GM12878 (cell line): ENCODE measurements at regions not wholly inside any gene's neighbourhood (a gene's known extent, or its start where the extent isn't known, plus 50 kb on each side); places are given as distances from the start of the nearest gene placed in this dataset.

Experiments
- ATAC-seq: fragments of 200-7000 bp; cut with Tn5 transposase; 3 replicates; pipeline ENCODE4 v1.9.1; 2020; ENCODE audit warnings: mild to moderate bottlenecking, moderate library complexity
- BruUV-seq: library from RNA; stranded (reverse); fragments of 400-500 nt; replicated peaks from 2 replicates; lab custom pipeline; 2021; lab: Mats Ljungman, UMichigan
- CTCF ChIA-PET: fragments of 300-600 bp; sonication (Branson Sonifier 250); formaldehyde crosslinking; extraction: SDS; loops from one replicate; lab custom pipeline; 2021; ENCODE audit warnings: inconsistent platforms; lab: Yijun Ruan, JAX
- POLR2A ChIA-PET: fragments of 350-600 bp; formaldehyde crosslinking; extraction: SDS; loops from one replicate; lab custom pipeline; 2021; ENCODE audit warnings: inconsistent platforms; lab: Charles Lee
- RAD21 ChIA-PET: fragments of 300-600 bp; sonication (Branson Sonifier 250); formaldehyde crosslinking; loops from one replicate; lab custom pipeline; 2023; ENCODE audit warnings: antibody characterized with exemption; ENCODE audit not compliant: unreplicated experiment; lab: Charles Lee
- SMC1A ChIA-PET: fragments of 300-600 bp; sonication (Branson Sonifier 250); formaldehyde crosslinking; loops from one replicate; lab custom pipeline; 2023; ENCODE audit not compliant: unreplicated experiment, uncharacterized antibody; lab: Charles Lee
- DNase-seq: peaks from one replicate; pipeline ENCODE4 v3.0.0-alpha.2; 2011; ENCODE audit warnings: low read depth, low spot score
- FAIRE-seq: peaks from 3 replicates; lab custom pipeline; 2011; peaks lifted over from hg19 to GRCh38; lab: Jason Lieb, UNC
- H2AFZ ChIP-seq: 2 replicates; pipeline ENCODE4 v1.6.0; 2011; ENCODE audit warnings: low read depth, low read length, control low read depth; ENCODE audit not compliant: control insufficient read depth
- H3K27ac ChIP-seq: 2 replicates; pipeline ENCODE4 v1.5.1; 2011; ENCODE audit warnings: control low read depth; ENCODE audit not compliant: control insufficient read depth, insufficient read depth
- H3K27me3 ChIP-seq, 2 experiments: replicated peaks in 1 of 2; 2 replicates each; pipeline versions ENCODE4 v1.6.0 to v1.6.1; 2011; ENCODE audit warnings: low read length in 1 of 2; ENCODE audit not compliant: control insufficient read depth in 2 of 2, insufficient read depth in 2 of 2
- H3K36me3 ChIP-seq, 2 experiments: 2 replicates each; pipeline ENCODE4 v1.5.1; 2011; ENCODE audit warnings: low read length in 1 of 2; ENCODE audit not compliant: control insufficient read depth in 2 of 2, insufficient read depth in 2 of 2
- H3K4me1 ChIP-seq: 2 replicates; pipeline ENCODE4 v1.6.1; 2011; ENCODE audit warnings: mild to moderate bottlenecking, low read length, moderate library complexity, mixed read lengths; ENCODE audit not compliant: control insufficient read depth, insufficient read depth
- H3K4me2 ChIP-seq: 2 replicates; pipeline ENCODE4 v1.6.0; 2011; ENCODE audit warnings: control low read depth; ENCODE audit not compliant: control insufficient read depth, insufficient read depth
- H3K4me3 ChIP-seq: fragments of 200-600 bp; sonication (generic); 2 replicates; pipeline ENCODE4 v1.5.1; 2016
- H3K79me2 ChIP-seq: 2 replicates; pipeline ENCODE4 v1.6.0; 2011; ENCODE audit warnings: low read length; ENCODE audit not compliant: control insufficient read depth, insufficient read depth
- H3K9ac ChIP-seq: 2 replicates; pipeline ENCODE4 v1.8.0; 2011; ENCODE audit warnings: low read length, control low read depth, mixed read lengths; ENCODE audit not compliant: control insufficient read depth, insufficient read depth
- H3K9me3 ChIP-seq: replicated peaks from 3 replicates; pipeline ENCODE4 v1.5.1; 2011; ENCODE audit warnings: mild to moderate bottlenecking, low read length; ENCODE audit not compliant: control insufficient read depth, insufficient read depth
- H4K20me1 ChIP-seq: 2 replicates; pipeline ENCODE4 v1.6.0; 2011; ENCODE audit not compliant: control insufficient read depth, insufficient read depth
- BRCA1 ChIP-seq: IDR thresholded peaks from 2 replicates; pipeline ENCODE4 v1.6.1; 2011; ENCODE audit warnings: low read depth, low read length, improper control_type of control experiment
- EP300 ChIP-seq, 2 experiments: fragments of 150-350 bp in 1 of 2; IDR thresholded peaks; 2 replicates each; pipeline ENCODE4 v1.6.1; 2011 to 2012; ENCODE audit warnings: low read depth in 2 of 2, low read length in 2 of 2, borderline replicate concordance in 1 of 2, improper control_type of control experiment in 1 of 2, inconsistent platforms in 1 of 2; ENCODE audit not compliant: control insufficient read depth in 1 of 2
- FOS ChIP-seq: IDR thresholded peaks from 3 replicates; pipeline ENCODE4 v1.6.1; 2011; ENCODE audit warnings: borderline replicate concordance; ENCODE audit not compliant: insufficient read length; ENCODE audit errors: extremely low read depth
- HDAC2 ChIP-seq: fragments of 200-600 bp; sonication (generic); IDR thresholded peaks from 2 replicates; pipeline ENCODE4 v1.6.1; 2017
- POU2F2 ChIP-seq: IDR thresholded peaks from 3 replicates; pipeline ENCODE4 v1.6.1; 2011; ENCODE audit warnings: low read depth, mild to moderate bottlenecking, low read length, borderline replicate concordance
- TBL1XR1 ChIP-seq: IDR thresholded peaks from 2 replicates; pipeline ENCODE4 v1.6.1; 2012; ENCODE audit warnings: low read depth, low read length, improper control_type of control experiment
- WGBS: methylation state at CpG from one replicate; pipeline ENCODE4 v1.1.6; 2016; ENCODE audit warnings: low lambda C conversion rate; ENCODE audit not compliant: insufficient replicate concordance, insufficient coverage; ENCODE audit errors: missing lambda C conversion rate; 5-methylcytosine and 5-hydroxymethylcytosine counted together
- in situ Hi-C: fragments of 300-500 bp; cut with MboI; formaldehyde crosslinking; loops from 9 replicates; pipeline ENCODE4 v1.14.3; 2018; ENCODE audit warnings: mixed read lengths
- intact Hi-C: fragments of 100-400 bp; cut with micrococcal nuclease; formaldehyde crosslinking; loops from one replicate; pipeline ENCODE4 v1.14.2; 2022; ENCODE audit not compliant: unreplicated experiment
- TF ChIP-seq, protein P1 (sequence below), 3 experiments: IDR thresholded peaks in 2 of 3; conservative IDR thresholded peaks in 1 of 3; 2 replicates each; pipeline ENCODE4 v1.5.1; 2011; ENCODE audit warnings: low read depth in 3 of 3, low read length in 3 of 3, mild to moderate bottlenecking in 3 of 3, control low read depth in 2 of 3, moderate library complexity in 2 of 3, inconsistent platforms in 1 of 3, mixed read lengths in 1 of 3; ENCODE audit not compliant: control insufficient read depth in 2 of 3, insufficient read depth in 1 of 3; ENCODE audit errors: extremely low read depth in 1 of 3
- TF ChIP-seq, protein P2 (sequence below): fragments of 450-650 bp; IDR thresholded peaks from 2 replicates; pipeline ENCODE4 v1.6.1; 2018; ENCODE audit warnings: borderline replicate concordance, mild to moderate bottlenecking; ENCODE audit not compliant: partially characterized antibody

DNA sequence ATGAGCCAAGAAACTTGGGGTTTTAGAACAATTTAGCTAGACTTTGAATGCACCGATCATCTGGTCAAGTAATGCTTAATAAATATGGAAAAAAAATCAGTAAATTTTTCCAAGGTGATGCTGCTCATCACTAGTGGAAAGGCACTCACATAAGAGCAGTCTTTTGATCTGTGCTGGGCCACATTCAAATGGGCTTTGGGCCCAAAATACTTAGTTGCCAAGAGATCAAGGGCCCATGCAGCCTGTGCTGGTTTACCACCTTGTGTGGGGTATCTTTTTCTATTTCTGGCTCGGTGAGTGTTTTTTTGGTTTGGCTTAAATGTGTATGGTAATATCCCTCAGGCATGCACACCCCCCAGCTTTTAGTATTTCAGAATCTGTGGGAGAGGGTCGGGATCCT, 943.2 kb downstream of the TMTC2 start:
- no peak overlapping the region for H2AFZ ChIP-seq
- no peaks in the 10 kb centered on the region for H3K36me3 ChIP-seq
- no peaks in the 10 kb centered on the region for H4K20me1 ChIP-seq
- 15% methylated on average over 3 of the region's 3 CpGs for WGBS
- no peak for FAIRE-seq
- H3K27ac ChIP-seq = no peak overlapping the region
- ATAC-seq = no peak
- no peak for TF ChIP-seq HDAC2
- TF ChIP-seq, all 136 proteins: peak for 0
- CTCF ChIA-PET = no interaction called here
- RAD21 ChIA-PET = no interaction called here
- no peak for DNase-seq
- intact Hi-C loops (no loop called here), in situ Hi-C loops (no loop called here)
- H3K4me1 ChIP-seq = no peaks in the 10 kb centered on the region
- BruUV-seq = no TSS peak
- H3K9me3 ChIP-seq = no peaks in the 10 kb centered on the region
- no peaks in the 10 kb centered on the region for H3K27me3 ChIP-seq
- H3K4me3 ChIP-seq = no peak overlapping the region
- H3K9ac ChIP-seq = no peak overlapping the region
- no peaks in the 10 kb centered on the region for H3K79me2 ChIP-seq
- SMC1A ChIA-PET = no interaction called here
- POLR2A ChIA-PET = no interaction called here
- no peak overlapping the region for H3K4me2 ChIP-seq

DNA sequence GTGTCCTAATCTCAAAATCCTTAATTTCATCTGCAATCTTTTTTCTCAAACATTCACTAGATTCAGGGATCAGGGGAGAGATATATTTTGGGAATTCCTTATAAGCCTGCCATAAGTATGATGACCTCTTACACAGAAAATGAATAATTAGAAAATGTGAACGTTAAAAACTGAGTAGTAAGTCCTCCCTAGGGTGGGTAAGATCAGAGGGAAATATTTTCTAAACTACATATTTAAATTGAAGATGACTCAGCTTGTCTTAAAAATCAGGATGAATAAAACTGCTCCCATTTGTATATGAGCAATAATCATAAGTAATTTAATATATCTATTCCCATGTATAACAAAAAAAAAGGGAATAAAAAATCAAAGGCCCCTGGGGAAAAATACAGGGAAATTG, 935.5 kb downstream of the TMTC2 start:
- Histone ChIP-seq H3K4me3 (no peak overlapping the region), H3K9ac (no peak overlapping the region), H4K20me1 (no peaks in the 10 kb centered on the region), H3K4me2 (no peak overlapping the region), H2AFZ (no peak overlapping the region), H3K36me3 (no peaks in the 10 kb centered on the region), H3K27me3 (no peaks in the 10 kb centered on the region), H3K9me3 (no peaks in the 10 kb centered on the region), H3K4me1 (no peaks in the 10 kb centered on the region), H3K27ac (no peak overlapping the region), H3K79me2 (no peaks in the 10 kb centered on the region)
- in situ Hi-C loops = no loop called here
- BruUV-seq = no TSS peak
- DNase-seq (no peak), ATAC-seq (no peak), FAIRE-seq (no peak)
- ChIA-PET RAD21 (no interaction called here), CTCF (interaction anchor here (0.9 kb wide), 1 partner anchor 12 kb away, joined by 3 read pairs; no protein-coding TSS in a partner anchor), SMC1A (interaction anchor here (0.8 to 1.5 kb wide), 2 partner anchors 10 to 251 kb away, joined by 3 read pairs; no protein-coding TSS in a partner anchor), POLR2A (no interaction called here)
- WGBS = 0% methylated on average over 1 of the region's 1 CpG
- intact Hi-C loops = no loop called here
- TF ChIP-seq, protein P1, sequence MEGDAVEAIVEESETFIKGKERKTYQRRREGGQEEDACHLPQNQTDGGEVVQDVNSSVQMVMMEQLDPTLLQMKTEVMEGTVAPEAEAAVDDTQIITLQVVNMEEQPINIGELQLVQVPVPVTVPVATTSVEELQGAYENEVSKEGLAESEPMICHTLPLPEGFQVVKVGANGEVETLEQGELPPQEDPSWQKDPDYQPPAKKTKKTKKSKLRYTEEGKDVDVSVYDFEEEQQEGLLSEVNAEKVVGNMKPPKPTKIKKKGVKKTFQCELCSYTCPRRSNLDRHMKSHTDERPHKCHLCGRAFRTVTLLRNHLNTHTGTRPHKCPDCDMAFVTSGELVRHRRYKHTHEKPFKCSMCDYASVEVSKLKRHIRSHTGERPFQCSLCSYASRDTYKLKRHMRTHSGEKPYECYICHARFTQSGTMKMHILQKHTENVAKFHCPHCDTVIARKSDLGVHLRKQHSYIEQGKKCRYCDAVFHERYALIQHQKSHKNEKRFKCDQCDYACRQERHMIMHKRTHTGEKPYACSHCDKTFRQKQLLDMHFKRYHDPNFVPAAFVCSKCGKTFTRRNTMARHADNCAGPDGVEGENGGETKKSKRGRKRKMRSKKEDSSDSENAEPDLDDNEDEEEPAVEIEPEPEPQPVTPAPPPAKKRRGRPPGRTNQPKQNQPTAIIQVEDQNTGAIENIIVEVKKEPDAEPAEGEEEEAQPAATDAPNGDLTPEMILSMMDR (IDR thresholded peaks at IDR 0.05 in 2 of 3, conservative IDR thresholded peaks at IDR 0.05 in 1 of 3; ENCODE audit: control insufficient read depth in 2 of 3, extremely low read depth in 1 of 3, insufficient read depth in 1 of 3, low read depth in 3 of 3, low read length in 3 of 3) = no peak
- no peak for TF ChIP-seq FOS
- TF ChIP-seq, protein P2, sequence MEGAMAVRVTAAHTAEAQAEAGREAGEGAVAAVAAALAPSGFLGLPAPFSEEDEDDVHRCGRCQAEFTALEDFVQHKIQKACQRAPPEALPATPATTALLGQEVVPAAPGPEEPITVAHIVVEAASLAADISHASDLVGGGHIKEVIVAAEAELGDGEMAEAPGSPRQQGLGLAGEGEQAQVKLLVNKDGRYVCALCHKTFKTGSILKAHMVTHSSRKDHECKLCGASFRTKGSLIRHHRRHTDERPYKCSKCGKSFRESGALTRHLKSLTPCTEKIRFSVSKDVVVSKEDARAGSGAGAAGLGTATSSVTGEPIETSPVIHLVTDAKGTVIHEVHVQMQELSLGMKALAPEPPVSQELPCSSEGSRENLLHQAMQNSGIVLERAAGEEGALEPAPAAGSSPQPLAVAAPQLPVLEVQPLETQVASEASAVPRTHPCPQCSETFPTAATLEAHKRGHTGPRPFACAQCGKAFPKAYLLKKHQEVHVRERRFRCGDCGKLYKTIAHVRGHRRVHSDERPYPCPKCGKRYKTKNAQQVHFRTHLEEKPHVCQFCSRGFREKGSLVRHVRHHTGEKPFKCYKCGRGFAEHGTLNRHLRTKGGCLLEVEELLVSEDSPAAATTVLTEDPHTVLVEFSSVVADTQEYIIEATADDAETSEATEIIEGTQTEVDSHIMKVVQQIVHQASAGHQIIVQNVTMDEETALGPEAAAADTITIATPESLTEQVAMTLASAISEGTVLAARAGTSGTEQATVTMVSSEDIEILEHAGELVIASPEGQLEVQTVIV = no peak
- no peak for TF ChIP-seq TBL1XR1
- no peak for TF ChIP-seq POU2F2
- no peak for TF ChIP-seq BRCA1
- no peak for TF ChIP-seq EP300 (IDR thresholded peaks at IDR 0.05; ENCODE audit: borderline replicate concordance in 1 of 2, control insufficient read depth in 1 of 2, low read depth in 2 of 2, low read length in 2 of 2)
